ENCODE measurements at regions not wholly inside any gene's neighbourhood (a gene's known extent, or its start where the extent isn't known, plus 50 kb on each side); places are given as distances from the start of the nearest gene placed in this dataset.

DNA sequence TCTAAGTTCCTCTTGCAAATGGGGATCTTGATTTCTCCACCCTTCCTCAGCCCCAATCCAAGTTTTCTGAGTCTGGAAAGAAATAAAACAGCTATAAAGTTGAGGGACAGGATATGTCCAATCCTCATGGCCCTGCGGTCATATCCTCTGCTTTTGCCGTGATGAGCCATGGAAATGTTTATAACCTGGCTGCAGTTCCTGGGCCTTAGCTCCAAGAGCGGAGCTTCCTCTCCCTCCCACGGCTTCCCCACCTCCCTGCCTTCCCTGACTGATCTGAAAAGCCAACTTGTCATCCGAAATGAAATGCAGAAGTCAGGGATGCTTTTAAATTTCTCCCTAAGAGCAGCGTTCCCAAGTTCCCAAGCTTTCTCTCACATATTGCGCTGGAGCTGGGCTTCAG lies 221.5 kb upstream of the SFRP2 start:
- TF ChIP-seq, protein P1, sequence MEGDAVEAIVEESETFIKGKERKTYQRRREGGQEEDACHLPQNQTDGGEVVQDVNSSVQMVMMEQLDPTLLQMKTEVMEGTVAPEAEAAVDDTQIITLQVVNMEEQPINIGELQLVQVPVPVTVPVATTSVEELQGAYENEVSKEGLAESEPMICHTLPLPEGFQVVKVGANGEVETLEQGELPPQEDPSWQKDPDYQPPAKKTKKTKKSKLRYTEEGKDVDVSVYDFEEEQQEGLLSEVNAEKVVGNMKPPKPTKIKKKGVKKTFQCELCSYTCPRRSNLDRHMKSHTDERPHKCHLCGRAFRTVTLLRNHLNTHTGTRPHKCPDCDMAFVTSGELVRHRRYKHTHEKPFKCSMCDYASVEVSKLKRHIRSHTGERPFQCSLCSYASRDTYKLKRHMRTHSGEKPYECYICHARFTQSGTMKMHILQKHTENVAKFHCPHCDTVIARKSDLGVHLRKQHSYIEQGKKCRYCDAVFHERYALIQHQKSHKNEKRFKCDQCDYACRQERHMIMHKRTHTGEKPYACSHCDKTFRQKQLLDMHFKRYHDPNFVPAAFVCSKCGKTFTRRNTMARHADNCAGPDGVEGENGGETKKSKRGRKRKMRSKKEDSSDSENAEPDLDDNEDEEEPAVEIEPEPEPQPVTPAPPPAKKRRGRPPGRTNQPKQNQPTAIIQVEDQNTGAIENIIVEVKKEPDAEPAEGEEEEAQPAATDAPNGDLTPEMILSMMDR (IDR thresholded peaks at IDR 0.05; ENCODE audit: extremely low read depth, insufficient read depth, missing control alignments): no peak
- DNase-seq (ENCODE audit: low spot score): no peak
- in situ Hi-C loops (cut with MboI; ENCODE audit: low pct_unique_long_range_greater_than_20kb, low sequenced_read_pairs, unreplicated experiment): no loop called here

DNA sequence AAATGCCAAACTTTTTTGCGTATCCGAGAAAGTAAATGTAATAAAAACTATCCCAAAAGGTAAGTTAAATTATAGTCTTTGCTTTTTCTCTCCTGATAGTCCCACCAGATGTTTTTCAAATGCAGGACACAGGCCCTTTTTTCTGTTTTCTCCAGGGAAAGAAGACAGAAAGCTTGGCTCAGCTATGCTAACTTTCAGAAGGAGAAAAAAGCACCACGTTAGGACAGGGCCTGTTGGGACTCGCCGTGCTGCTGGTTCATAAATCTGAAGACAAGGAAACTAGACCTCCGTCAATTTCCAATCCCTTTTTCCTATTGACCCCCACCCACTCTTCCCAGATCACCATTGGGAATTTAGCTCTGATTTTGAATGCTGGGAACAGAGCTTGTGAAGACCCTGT lies 220.9 kb upstream of the SFRP2 start:
- DNase-seq (ENCODE audit: low spot score): no peak
- in situ Hi-C loops (cut with MboI; ENCODE audit: low pct_unique_long_range_greater_than_20kb, low sequenced_read_pairs, unreplicated experiment): no loop called here
- TF ChIP-seq, protein P1 (IDR thresholded peaks at IDR 0.05; ENCODE audit: extremely low read depth, insufficient read depth, missing control alignments): no peak

DNA sequence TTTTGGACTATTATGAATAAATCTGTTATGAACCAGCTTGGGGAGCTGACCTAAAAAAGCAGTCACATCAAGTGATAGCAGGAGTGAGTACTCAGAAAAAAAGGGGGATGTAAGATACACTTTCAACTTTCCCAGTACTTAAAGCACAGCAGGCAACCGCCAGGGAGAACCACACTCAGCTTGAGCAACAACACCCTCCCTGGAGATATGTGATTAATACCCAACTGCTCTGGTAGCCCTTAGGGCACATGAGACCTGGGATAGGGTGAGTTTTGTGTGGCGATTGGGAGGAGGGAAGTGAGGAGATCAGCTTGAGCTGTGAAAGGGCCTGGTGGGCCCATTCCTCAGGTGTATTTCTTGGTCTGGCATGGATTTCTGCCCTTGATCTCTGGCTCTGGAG lies 220.3 kb upstream of the SFRP2 start:
- DNase-seq (ENCODE audit: low spot score): no peak
- in situ Hi-C loops (cut with MboI; ENCODE audit: low pct_unique_long_range_greater_than_20kb, low sequenced_read_pairs, unreplicated experiment): no loop called here
- TF ChIP-seq, protein P1 (IDR thresholded peaks at IDR 0.05; ENCODE audit: extremely low read depth, insufficient read depth, missing control alignments): no peak

DNA sequence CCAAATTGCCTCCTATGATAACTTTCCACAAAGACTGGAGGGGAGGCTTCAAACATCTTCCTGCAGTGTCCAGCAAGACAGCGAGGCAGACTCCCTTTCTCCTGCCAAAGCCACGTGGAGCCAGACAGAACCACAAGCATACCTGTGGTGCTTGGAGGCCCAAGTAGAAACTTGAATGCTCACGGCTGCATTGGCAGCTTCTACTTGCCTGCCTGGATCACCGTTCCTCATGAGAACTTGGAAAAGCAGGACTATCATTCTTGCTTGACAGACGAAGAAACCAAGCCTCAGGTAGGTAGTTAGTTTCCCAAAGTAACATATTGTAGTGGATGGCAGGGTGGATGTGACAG lies 216.3 kb upstream of the SFRP2 start:
- TF ChIP-seq, protein P1 (IDR thresholded peaks at IDR 0.05; ENCODE audit: extremely low read depth, insufficient read depth, missing control alignments): no peak

DNA sequence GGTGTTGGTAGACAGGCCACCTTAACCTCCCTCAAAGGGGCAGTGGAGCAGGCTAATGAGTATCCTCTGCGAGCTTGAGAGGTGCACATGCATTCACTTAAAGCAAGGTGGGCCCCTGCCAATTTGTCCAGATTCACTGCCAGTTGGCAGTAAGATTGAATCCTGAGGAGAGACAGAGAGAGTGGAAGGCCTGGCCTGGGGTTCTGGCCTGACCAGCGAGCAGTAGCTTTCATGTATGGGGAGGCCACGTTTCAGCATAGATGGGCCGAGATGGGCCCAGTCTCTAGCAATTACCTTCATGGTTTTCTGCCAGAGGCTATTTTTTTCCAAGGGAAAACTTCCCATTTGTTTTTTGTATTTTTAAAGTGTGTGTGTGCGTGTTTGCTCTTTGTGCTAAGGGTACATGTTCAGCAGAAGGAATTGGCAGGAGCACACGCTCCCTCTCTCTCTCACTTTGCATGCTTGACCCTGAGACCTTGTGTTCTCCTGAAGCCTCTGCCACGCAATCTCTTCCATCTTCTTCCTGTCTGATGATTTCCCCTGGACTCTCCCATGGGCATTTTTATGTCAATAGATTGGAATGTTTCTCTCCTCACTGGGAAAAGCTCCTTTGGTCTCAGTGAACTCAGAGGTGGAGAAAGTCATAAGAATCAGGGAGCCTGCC lies 215.8 kb upstream of the SFRP2 start:
- TF ChIP-seq, protein P1 (IDR thresholded peaks at IDR 0.05; ENCODE audit: extremely low read depth, insufficient read depth, missing control alignments): no peak
- in situ Hi-C loops (cut with MboI; ENCODE audit: low pct_unique_long_range_greater_than_20kb, low sequenced_read_pairs, unreplicated experiment): no loop called here
- no peak for DNase-seq (ENCODE audit: low spot score)

More for the DNA sequence above, 216.3 kb upstream of the SFRP2 start:
- no peak for DNase-seq (ENCODE audit: low spot score)
- in situ Hi-C loops (cut with MboI; ENCODE audit: low pct_unique_long_range_greater_than_20kb, low sequenced_read_pairs, unreplicated experiment): no loop called here

DNA sequence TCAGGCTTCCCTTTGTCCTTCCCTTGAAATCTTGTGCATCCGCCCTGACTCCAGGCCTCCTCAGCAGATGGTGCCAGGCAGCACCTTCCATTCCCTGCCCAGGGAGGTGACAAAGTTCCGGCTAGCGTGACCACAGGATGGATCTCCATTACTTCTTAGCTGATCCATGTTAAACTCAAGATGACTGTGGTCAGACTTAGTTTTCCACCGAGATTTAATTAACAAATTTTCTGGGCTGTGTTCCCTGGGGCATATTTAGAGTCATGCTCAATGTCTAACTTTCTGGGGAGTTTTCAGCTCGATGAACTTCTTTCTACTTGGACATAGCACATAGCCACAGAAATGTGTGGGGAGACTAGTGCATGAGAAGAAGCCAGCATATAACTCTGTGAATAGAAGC lies 215.1 kb upstream of the SFRP2 start:
- TF ChIP-seq, protein P1 (IDR thresholded peaks at IDR 0.05; ENCODE audit: extremely low read depth, insufficient read depth, missing control alignments): no peak
- in situ Hi-C loops (cut with MboI; ENCODE audit: low pct_unique_long_range_greater_than_20kb, low sequenced_read_pairs, unreplicated experiment): no loop called here
- DNase-seq (ENCODE audit: low spot score): no peak
